HFFc6 (cell line): ENCODE measurements at regions not wholly inside any gene's neighbourhood (a gene's known extent, or its start where the extent isn't known, plus 50 kb on each side); places are given as distances from the start of the nearest gene placed in this dataset.

ENCODE experiments used
- DNase-seq: peaks from one replicate; pipeline ENCODE4 v3.0.0-alpha.2; 2018
- H3K27ac Mint-ChIP-seq: 2 replicates; pipeline ENCODE4 v1.8.0; 2020; ENCODE audit warnings: mild to moderate bottlenecking, mixed read lengths
- H3K27me3 Mint-ChIP-seq: 2 replicates; pipeline ENCODE4 v1.8.0; 2021; ENCODE audit warnings: mild to moderate bottlenecking, moderate library complexity, mixed read lengths; ENCODE audit not compliant: insufficient read depth
- H3K36me3 Mint-ChIP-seq: 2 replicates; pipeline ENCODE4 v1.8.0; 2021; ENCODE audit warnings: low read depth, mixed read lengths
- H3K4me1 Mint-ChIP-seq: 2 replicates; pipeline ENCODE4 v1.8.0; 2020; ENCODE audit warnings: low read depth, mixed read lengths
- H3K4me3 Mint-ChIP-seq: 2 replicates; pipeline ENCODE4 v1.8.0; 2020; ENCODE audit warnings: mild to moderate bottlenecking, moderate library complexity, mixed read lengths
- H3K9me3 Mint-ChIP-seq: 2 replicates; pipeline ENCODE4 v1.8.0; 2020; ENCODE audit warnings: mild to moderate bottlenecking, mixed read lengths
- CTCF ChIP-seq: fragments of 200-600 bp; sonication (generic); IDR thresholded peaks from 2 replicates; pipeline ENCODE4 v1.5.0; 2021; ENCODE audit warnings: antibody characterized with exemption, mild to moderate bottlenecking

- no peak for TF ChIP-seq CTCF
- no peaks in the 10 kb centered on the region for H3K27me3 Mint-ChIP-seq
- no peaks in the 10 kb centered on the region for H3K9me3 Mint-ChIP-seq
- H3K36me3 Mint-ChIP-seq: no peaks in the 10 kb centered on the region
- peaks cover 30% of the 10 kb centered on the region for H3K4me1 Mint-ChIP-seq
- no peak overlapping the region for H3K4me3 Mint-ChIP-seq
- no peak overlapping the region for H3K27ac Mint-ChIP-seq
- DNase-seq: no peak
These were observed 154.4 kb upstream of the COL5A1 start for GRCh38 chr9:134487066-134487710.

- H3K27me3 Mint-ChIP-seq: no peaks in the 10 kb centered on the region
- H3K4me3 Mint-ChIP-seq: peak overlapping the region; percentile 72
- peak overlapping the region; percentile 89 for H3K27ac Mint-ChIP-seq
- peaks cover 41% of the 10 kb centered on the region for H3K4me1 Mint-ChIP-seq
- no peaks in the 10 kb centered on the region for H3K9me3 Mint-ChIP-seq
- TF ChIP-seq CTCF: no peak
- H3K36me3 Mint-ChIP-seq: no peaks in the 10 kb centered on the region
- DNase-seq: peak; percentile 40
These were observed 153.0 kb upstream of the COL5A1 start for GRCh38 chr9:134488331-134489280.

GRCh38 chr9:134489621-134490408, 151.8 kb upstream of the COL5A1 start:
- Mint-ChIP-seq H3K4me1 (peaks cover 41% of the 10 kb centered on the region), H3K4me3 (no peak overlapping the region), H3K27ac (no peak overlapping the region), H3K36me3 (no peaks in the 10 kb centered on the region), H3K9me3 (no peaks in the 10 kb centered on the region), H3K27me3 (no peaks in the 10 kb centered on the region)
- DNase-seq: no peak
- TF ChIP-seq CTCF: no peak

- TF ChIP-seq CTCF: no peak
- no peaks in the 10 kb centered on the region for H3K9me3 Mint-ChIP-seq
- H3K27me3 Mint-ChIP-seq: no peaks in the 10 kb centered on the region
- H3K4me3 Mint-ChIP-seq: no peak overlapping the region
- H3K4me1 Mint-ChIP-seq: peaks cover 41% of the 10 kb centered on the region
- DNase-seq: no peak
- H3K36me3 Mint-ChIP-seq: no peaks in the 10 kb centered on the region
- H3K27ac Mint-ChIP-seq: no peak overlapping the region
These were observed 151.2 kb upstream of the COL5A1 start for GRCh38 chr9:134490446-134490845.

- no peak for TF ChIP-seq CTCF
- DNase-seq: no peak
- Mint-ChIP-seq H3K9me3 (no peaks in the 10 kb centered on the region), H3K4me3 (no peak overlapping the region), H3K36me3 (no peaks in the 10 kb centered on the region), H3K27me3 (no peaks in the 10 kb centered on the region), H3K27ac (no peak overlapping the region), H3K4me1 (peaks cover 48% of the 10 kb centered on the region)
These were observed 150.3 kb upstream of the COL5A1 start for GRCh38 chr9:134491196-134491835.
